Panc1 (cell line): ENCODE measurements at regions not wholly inside any gene's neighbourhood (a gene's known extent, or its start where the extent isn't known, plus 50 kb on each side); places are given as distances from the start of the nearest gene placed in this dataset.

Experiments
- ATAC-seq: fragments of 200-7000 bp; cut with Tn5 transposase; 2 replicates; pipeline ENCODE4 v1.9.1; 2020; ENCODE audit warnings: mild to moderate bottlenecking, moderate library complexity
- BruUV-seq: library from RNA; stranded (reverse); fragments of 400-500 nt; replicated peaks from 2 replicates; lab custom pipeline; 2021; lab: Mats Ljungman, UMichigan
- CTCF ChIA-PET: fragments of 300-600 bp; sonication (Branson Sonifier 250); formaldehyde crosslinking; loops from one replicate; lab custom pipeline; 2022; ENCODE audit warnings: antibody characterized with exemption; lab: Charles Lee
- POLR2A ChIA-PET: fragments of 300-600 bp; sonication (Branson Sonifier 250); formaldehyde crosslinking; loops from one replicate; lab custom pipeline; 2022; ENCODE audit warnings: antibody characterized with exemption; lab: Charles Lee
- DNase-seq: peaks from one replicate; pipeline ENCODE4 v3.0.0-alpha.2; 2010; ENCODE audit warnings: low read depth, low spot score
- H3K27ac ChIP-seq: 2 replicates; pipeline ENCODE4 v1.5.1; 2011; ENCODE audit warnings: mild to moderate bottlenecking, low read length, inconsistent platforms
- H3K27me3 ChIP-seq: fragments of 200-500 bp; sonication (Bioruptor generic); 2 replicates; pipeline ENCODE4 v1.6.0; 2014; ENCODE audit warnings: low read length, inconsistent platforms; ENCODE audit not compliant: control insufficient read depth, insufficient read depth
- H3K36me3 ChIP-seq: fragments of 200-500 bp; sonication (Bioruptor generic); 2 replicates; pipeline ENCODE4 v1.5.1; 2014; ENCODE audit warnings: inconsistent platforms, mild to moderate bottlenecking, low read length, moderate library complexity; ENCODE audit not compliant: control insufficient read depth, insufficient read depth
- H3K4me1 ChIP-seq: 2 replicates; pipeline ENCODE4 v1.5.1; 2011; ENCODE audit warnings: inconsistent platforms, mild to moderate bottlenecking, low read length, moderate library complexity; ENCODE audit not compliant: control insufficient read depth, insufficient read depth
- H3K4me3 ChIP-seq, 2 experiments: 2 replicates each; pipeline ENCODE4 v1.5.1; 2011 to 2012; ENCODE audit warnings: low read depth in 2 of 2, low read length in 2 of 2, mild to moderate bottlenecking in 2 of 2, inconsistent platforms in 1 of 2, moderate library complexity in 1 of 2
- H3K9me3 ChIP-seq: fragments of 200-500 bp; sonication (Bioruptor generic); 2 replicates; pipeline ENCODE4 v1.5.1; 2014; ENCODE audit warnings: low read depth, mild to moderate bottlenecking, inconsistent platforms, low read length, moderate library complexity; ENCODE audit not compliant: control insufficient read depth, insufficient read depth
- CTCF ChIP-seq: fragments of 450-650 bp; IDR thresholded peaks from 2 replicates; pipeline ENCODE4 v1.5.1; 2017; ENCODE audit warnings: mild to moderate bottlenecking
- POLR2AphosphoS5 ChIP-seq: IDR thresholded peaks from 2 replicates; pipeline ENCODE4 v1.6.1; 2012; ENCODE audit warnings: mild to moderate bottlenecking, low read depth, low read length, moderate library complexity
- SIN3A ChIP-seq: IDR thresholded peaks from 2 replicates; pipeline ENCODE4 v1.6.1; 2012; ENCODE audit warnings: low read depth, mild to moderate bottlenecking, low read length, moderate library complexity, borderline replicate concordance; ENCODE audit not compliant: insufficient read depth
- TCF7L2 ChIP-seq: IDR thresholded peaks from 2 replicates; pipeline ENCODE4 v1.6.1; 2011; ENCODE audit warnings: mild to moderate bottlenecking, low read depth, low read length, inconsistent platforms
- in situ Hi-C: cut with HindIII; loops from 2 replicates; pipeline ENCODE4 v1.10.0; 2016; ENCODE audit warnings: low sequenced_read_pairs, low pct_unique_long_range_greater_than_20kb
- intact Hi-C: fragments of 100-400 bp; cut with micrococcal nuclease; formaldehyde crosslinking; loops from one replicate; pipeline ENCODE4 v1.10.0; 2022; ENCODE audit not compliant: unreplicated experiment
- TF ChIP-seq, protein P1 (sequence below), 2 experiments: IDR thresholded peaks; 2 replicates each; pipeline ENCODE4 v1.6.1; 2011 to 2012; ENCODE audit warnings: low read depth in 2 of 2, control low read depth in 1 of 2, low read length in 1 of 2, mild to moderate bottlenecking in 1 of 2, moderate library complexity in 1 of 2; ENCODE audit not compliant: insufficient read depth in 1 of 2

DNA sequence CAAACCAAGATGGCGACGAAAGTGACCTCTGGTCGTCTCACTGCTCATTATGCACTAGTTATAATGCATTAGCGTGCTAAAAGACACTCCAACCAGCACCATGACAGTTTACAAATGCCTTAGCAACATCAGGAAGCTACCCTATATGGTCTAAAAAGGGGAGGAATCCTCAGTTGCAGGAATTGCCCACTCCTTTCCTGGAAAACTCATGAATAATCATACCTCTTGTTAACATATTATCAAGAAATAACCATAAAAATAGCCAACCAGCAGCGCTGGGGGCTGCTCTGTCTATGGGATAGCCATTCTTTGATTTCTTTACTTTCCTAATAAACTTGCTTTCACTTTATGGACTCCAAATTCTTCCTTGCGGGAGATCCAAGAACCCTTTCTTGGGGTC is 595.7 kb upstream of the KLF4 start:
- no TSS peak for BruUV-seq
- no peak for TF ChIP-seq SIN3A
- TF ChIP-seq, protein P1, sequence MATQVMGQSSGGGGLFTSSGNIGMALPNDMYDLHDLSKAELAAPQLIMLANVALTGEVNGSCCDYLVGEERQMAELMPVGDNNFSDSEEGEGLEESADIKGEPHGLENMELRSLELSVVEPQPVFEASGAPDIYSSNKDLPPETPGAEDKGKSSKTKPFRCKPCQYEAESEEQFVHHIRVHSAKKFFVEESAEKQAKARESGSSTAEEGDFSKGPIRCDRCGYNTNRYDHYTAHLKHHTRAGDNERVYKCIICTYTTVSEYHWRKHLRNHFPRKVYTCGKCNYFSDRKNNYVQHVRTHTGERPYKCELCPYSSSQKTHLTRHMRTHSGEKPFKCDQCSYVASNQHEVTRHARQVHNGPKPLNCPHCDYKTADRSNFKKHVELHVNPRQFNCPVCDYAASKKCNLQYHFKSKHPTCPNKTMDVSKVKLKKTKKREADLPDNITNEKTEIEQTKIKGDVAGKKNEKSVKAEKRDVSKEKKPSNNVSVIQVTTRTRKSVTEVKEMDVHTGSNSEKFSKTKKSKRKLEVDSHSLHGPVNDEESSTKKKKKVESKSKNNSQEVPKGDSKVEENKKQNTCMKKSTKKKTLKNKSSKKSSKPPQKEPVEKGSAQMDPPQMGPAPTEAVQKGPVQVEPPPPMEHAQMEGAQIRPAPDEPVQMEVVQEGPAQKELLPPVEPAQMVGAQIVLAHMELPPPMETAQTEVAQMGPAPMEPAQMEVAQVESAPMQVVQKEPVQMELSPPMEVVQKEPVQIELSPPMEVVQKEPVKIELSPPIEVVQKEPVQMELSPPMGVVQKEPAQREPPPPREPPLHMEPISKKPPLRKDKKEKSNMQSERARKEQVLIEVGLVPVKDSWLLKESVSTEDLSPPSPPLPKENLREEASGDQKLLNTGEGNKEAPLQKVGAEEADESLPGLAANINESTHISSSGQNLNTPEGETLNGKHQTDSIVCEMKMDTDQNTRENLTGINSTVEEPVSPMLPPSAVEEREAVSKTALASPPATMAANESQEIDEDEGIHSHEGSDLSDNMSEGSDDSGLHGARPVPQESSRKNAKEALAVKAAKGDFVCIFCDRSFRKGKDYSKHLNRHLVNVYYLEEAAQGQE (IDR thresholded peaks at IDR 0.05; ENCODE audit: insufficient read depth in 1 of 2, low read depth in 2 of 2, low read length in 1 of 2): no peak
- TF ChIP-seq POLR2AphosphoS5: no peak
- no peak for TF ChIP-seq TCF7L2
- Histone ChIP-seq H3K4me1 (no peaks in the 10 kb centered on the region), H3K27me3 (no peaks in the 10 kb centered on the region), H3K4me3 (no peak overlapping the region), H3K27ac (no peak overlapping the region), H3K36me3 (no peaks in the 10 kb centered on the region), H3K9me3 (no peaks in the 10 kb centered on the region)
- intact Hi-C loops: no loop called here
- DNase-seq: no peak
- POLR2A ChIA-PET: no interaction called here
- in situ Hi-C loops: no loop called here
- ATAC-seq: no peak
- CTCF ChIA-PET: no interaction called here

DNA sequence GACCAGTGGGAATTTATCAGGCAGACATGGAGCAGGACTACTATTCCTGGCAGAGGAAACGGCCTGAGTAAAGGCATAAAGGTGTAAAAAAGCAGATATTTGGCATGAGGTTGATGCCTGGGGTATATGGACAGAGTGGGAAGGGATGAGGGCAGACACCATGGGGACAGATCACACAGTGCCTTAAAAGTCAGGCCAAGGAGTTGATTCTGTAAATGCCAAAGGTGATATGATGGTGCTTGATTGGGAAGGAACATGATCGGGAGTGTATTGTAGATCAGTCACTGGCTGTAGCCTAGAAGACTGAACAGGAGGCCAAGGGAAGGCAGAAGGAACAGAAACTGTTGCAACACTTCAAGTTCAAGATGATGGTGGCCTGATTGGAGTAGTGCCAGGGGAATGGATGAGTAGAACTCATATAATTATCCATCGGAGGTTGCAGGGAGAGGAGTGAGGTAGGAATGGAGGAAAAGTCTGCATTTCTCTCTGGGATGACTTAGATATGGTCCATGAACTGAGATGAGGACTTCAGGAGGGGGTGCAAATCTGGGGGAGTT is 594.3 kb upstream of the KLF4 start:
- ATAC-seq (no peak), DNase-seq (no peak)
- in situ Hi-C loops (no loop called here), intact Hi-C loops (no loop called here)
- Histone ChIP-seq H3K27ac (no peak overlapping the region), H3K36me3 (no peaks in the 10 kb centered on the region), H3K4me3 (no peak overlapping the region), H3K4me1 (no peaks in the 10 kb centered on the region), H3K9me3 (no peaks in the 10 kb centered on the region), H3K27me3 (no peaks in the 10 kb centered on the region)
- BruUV-seq: no TSS peak
- ChIA-PET POLR2A (no interaction called here), CTCF (no interaction called here)
- TF ChIP-seq CTCF (no peak), TCF7L2 (no peak), POLR2AphosphoS5 (no peak), SIN3A (no peak)
- TF ChIP-seq, protein P1 (IDR thresholded peaks at IDR 0.05; ENCODE audit: insufficient read depth in 1 of 2, low read depth in 2 of 2, low read length in 1 of 2): no peak
